ENCODE measurements at regions not wholly inside any gene's neighbourhood (a gene's known extent, or its start where the extent isn't known, plus 50 kb on each side); places are given as distances from the start of the nearest gene placed in this dataset.

GRCh38 chr2:215605214-215605613 lies 169.3 kb upstream of the FN1 start:
- Histone ChIP-seq H3K4me1 (ENCODE audit: control insufficient read depth in 5 of 5, insufficient read depth in 5 of 5, low read length in 5 of 5) (peaks cover 0 to 6% (median 0%) of the 10 kb centered on the region in 5 donors), H3K27ac (ENCODE audit: low read depth, low read length) (no peak overlapping the region), H3K9ac (ENCODE audit: low read length in 5 of 5) (no peak overlapping the region), H3K27me3 (ENCODE audit: control insufficient read depth in 5 of 5, insufficient read depth in 4 of 5, low read length in 5 of 5) (no peaks in the 10 kb centered on the region), H3K9me3 (ENCODE audit: control insufficient read depth in 5 of 5, low read length in 5 of 5) (no peaks in the 10 kb centered on the region), H3K4me3 (ENCODE audit: low read depth in 1 of 5, low read length in 5 of 5) (no peak overlapping the region), H3K36me3 (ENCODE audit: control insufficient read depth in 5 of 5, insufficient read depth in 5 of 5, low read length in 5 of 5) (no peaks in the 10 kb centered on the region)

- peaks cover 0 to 6% (median 0%) of the 10 kb centered on the region in 5 donors for H3K4me1 ChIP-seq (ENCODE audit: control insufficient read depth in 5 of 5, insufficient read depth in 5 of 5, low read length in 5 of 5)
- no peaks in the 10 kb centered on the region for H3K9me3 ChIP-seq (ENCODE audit: control insufficient read depth in 5 of 5, low read length in 5 of 5)
- H3K27me3 ChIP-seq (ENCODE audit: control insufficient read depth in 5 of 5, insufficient read depth in 4 of 5, low read length in 5 of 5): no peaks in the 10 kb centered on the region
Observed at GRCh38 chr2:215604606-215605005, 168.7 kb upstream of the FN1 start.

DNA sequence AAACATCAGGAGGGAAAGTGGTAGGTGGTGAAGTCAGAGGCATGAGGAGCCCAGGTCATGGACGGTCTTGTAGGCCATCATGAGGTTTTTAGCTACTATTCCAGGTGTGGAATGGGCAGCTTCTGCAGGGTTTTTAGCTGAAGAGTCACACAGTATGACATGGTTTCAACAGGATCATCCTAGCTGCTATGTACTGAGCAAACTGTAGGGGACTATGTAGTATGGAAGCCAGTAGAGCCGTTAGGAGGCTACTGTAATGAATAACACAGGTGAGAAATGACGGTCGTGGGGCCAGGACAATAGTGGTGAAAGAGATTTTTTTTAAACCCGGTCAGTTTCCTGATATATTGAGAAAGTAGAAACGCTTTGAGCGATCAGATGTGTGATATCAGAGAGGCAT lies 167.6 kb upstream of the FN1 start:
- Histone ChIP-seq H3K27me3 (ENCODE audit: control insufficient read depth in 5 of 5, insufficient read depth in 4 of 5, low read length in 5 of 5) (no peaks in the 10 kb centered on the region), H3K4me1 (ENCODE audit: control insufficient read depth in 5 of 5, insufficient read depth in 5 of 5, low read length in 5 of 5) (peaks cover 0 to 6% (median 0%) of the 10 kb centered on the region in 5 donors), H3K27ac (ENCODE audit: low read depth, low read length) (no peak overlapping the region), H3K4me3 (ENCODE audit: low read depth in 1 of 5, low read length in 5 of 5) (no peak overlapping the region), H3K36me3 (ENCODE audit: control insufficient read depth in 5 of 5, insufficient read depth in 5 of 5, low read length in 5 of 5) (no peaks in the 10 kb centered on the region), H3K9me3 (ENCODE audit: control insufficient read depth in 5 of 5, low read length in 5 of 5) (no peaks in the 10 kb centered on the region), H3K9ac (ENCODE audit: low read length in 5 of 5) (no peak overlapping the region)

More at GRCh38 chr2:215604606-215605005, 168.7 kb upstream of the FN1 start:
- Histone ChIP-seq H3K36me3 (ENCODE audit: control insufficient read depth in 5 of 5, insufficient read depth in 5 of 5, low read length in 5 of 5) (no peaks in the 10 kb centered on the region), H3K9ac (ENCODE audit: low read length in 5 of 5) (no peak overlapping the region), H3K27ac (ENCODE audit: low read depth, low read length) (no peak overlapping the region), H3K4me3 (ENCODE audit: low read depth in 1 of 5, low read length in 5 of 5) (no peak overlapping the region)

GRCh38 chr2:215602997-215603396 lies 167.1 kb upstream of the FN1 start:
- Histone ChIP-seq H3K36me3 (ENCODE audit: control insufficient read depth in 5 of 5, insufficient read depth in 5 of 5, low read length in 5 of 5) (no peaks in the 10 kb centered on the region), H3K27ac (ENCODE audit: low read depth, low read length) (no peak overlapping the region), H3K27me3 (ENCODE audit: control insufficient read depth in 5 of 5, insufficient read depth in 4 of 5, low read length in 5 of 5) (no peaks in the 10 kb centered on the region), H3K9me3 (ENCODE audit: control insufficient read depth in 5 of 5, low read length in 5 of 5) (no peaks in the 10 kb centered on the region), H3K4me3 (ENCODE audit: low read depth in 1 of 5, low read length in 5 of 5) (no peak overlapping the region), H3K9ac (ENCODE audit: low read length in 5 of 5) (no peak overlapping the region), H3K4me1 (ENCODE audit: control insufficient read depth in 5 of 5, insufficient read depth in 5 of 5, low read length in 5 of 5) (peaks cover 0 to 6% (median 0%) of the 10 kb centered on the region in 5 donors)

- H3K27me3 ChIP-seq (ENCODE audit: control insufficient read depth in 5 of 5, insufficient read depth in 4 of 5, low read length in 5 of 5): no peaks in the 10 kb centered on the region
- H3K4me1 ChIP-seq (ENCODE audit: control insufficient read depth in 5 of 5, insufficient read depth in 5 of 5, low read length in 5 of 5): peaks cover 0 to 6% (median 0%) of the 10 kb centered on the region in 5 donors
- H3K27ac ChIP-seq (ENCODE audit: low read depth, low read length): no peak overlapping the region
- H3K4me3 ChIP-seq (ENCODE audit: low read depth in 1 of 5, low read length in 5 of 5): no peak overlapping the region
- H3K36me3 ChIP-seq (ENCODE audit: control insufficient read depth in 5 of 5, insufficient read depth in 5 of 5, low read length in 5 of 5): no peaks in the 10 kb centered on the region
- H3K9me3 ChIP-seq (ENCODE audit: control insufficient read depth in 5 of 5, low read length in 5 of 5): no peaks in the 10 kb centered on the region
- H3K9ac ChIP-seq (ENCODE audit: low read length in 5 of 5): no peak overlapping the region
Observed at GRCh38 chr2:215601990-215602721, 166.3 kb upstream of the FN1 start.

DNA sequence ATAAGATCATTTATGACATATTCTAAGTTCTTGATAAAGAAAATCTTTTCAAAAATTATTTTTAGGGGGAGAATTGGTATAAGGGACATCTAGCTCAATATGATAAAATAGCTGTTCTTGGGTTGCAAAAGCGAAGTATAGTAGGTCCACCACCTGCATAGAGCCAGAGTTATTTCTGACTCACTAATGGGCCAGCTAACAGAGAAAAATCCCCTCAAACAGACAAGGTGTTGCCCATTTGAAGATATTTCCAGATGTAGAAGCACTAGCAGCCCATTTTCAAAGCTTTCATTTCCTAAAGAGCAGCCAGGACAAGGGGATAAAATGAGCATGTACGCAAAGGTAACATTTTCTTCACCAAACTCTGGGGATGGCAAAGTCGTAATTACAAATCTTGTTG lies 165.7 kb upstream of the FN1 start:
- no peaks in the 10 kb centered on the region for H3K9me3 ChIP-seq (ENCODE audit: control insufficient read depth in 5 of 5, low read length in 5 of 5)
- no peaks in the 10 kb centered on the region for H3K27me3 ChIP-seq (ENCODE audit: control insufficient read depth in 5 of 5, insufficient read depth in 4 of 5, low read length in 5 of 5)
- H3K36me3 ChIP-seq (ENCODE audit: control insufficient read depth in 5 of 5, insufficient read depth in 5 of 5, low read length in 5 of 5): no peaks in the 10 kb centered on the region
- H3K4me1 ChIP-seq (ENCODE audit: control insufficient read depth in 5 of 5, insufficient read depth in 5 of 5, low read length in 5 of 5): peaks cover 0 to 6% (median 0%) of the 10 kb centered on the region in 5 donors
- no peak overlapping the region for H3K9ac ChIP-seq (ENCODE audit: low read length in 5 of 5)
- H3K27ac ChIP-seq (ENCODE audit: low read depth, low read length): no peak overlapping the region
- no peak overlapping the region for H3K4me3 ChIP-seq (ENCODE audit: low read depth in 1 of 5, low read length in 5 of 5)

GRCh38 chr2:215598376-215598975 lies 162.6 kb upstream of the FN1 start:
- Histone ChIP-seq H3K4me1 (ENCODE audit: control insufficient read depth in 5 of 5, insufficient read depth in 5 of 5, low read length in 5 of 5) (peaks cover 0 to 6% (median 0%) of the 10 kb centered on the region in 5 donors), H3K27me3 (ENCODE audit: control insufficient read depth in 5 of 5, insufficient read depth in 4 of 5, low read length in 5 of 5) (no peaks in the 10 kb centered on the region), H3K9me3 (ENCODE audit: control insufficient read depth in 5 of 5, low read length in 5 of 5) (no peaks in the 10 kb centered on the region), H3K27ac (ENCODE audit: low read depth, low read length) (no peak overlapping the region), H3K9ac (ENCODE audit: low read length in 5 of 5) (no peak overlapping the region), H3K4me3 (ENCODE audit: low read depth in 1 of 5, low read length in 5 of 5) (no peak overlapping the region), H3K36me3 (ENCODE audit: control insufficient read depth in 5 of 5, insufficient read depth in 5 of 5, low read length in 5 of 5) (no peaks in the 10 kb centered on the region)

DNA sequence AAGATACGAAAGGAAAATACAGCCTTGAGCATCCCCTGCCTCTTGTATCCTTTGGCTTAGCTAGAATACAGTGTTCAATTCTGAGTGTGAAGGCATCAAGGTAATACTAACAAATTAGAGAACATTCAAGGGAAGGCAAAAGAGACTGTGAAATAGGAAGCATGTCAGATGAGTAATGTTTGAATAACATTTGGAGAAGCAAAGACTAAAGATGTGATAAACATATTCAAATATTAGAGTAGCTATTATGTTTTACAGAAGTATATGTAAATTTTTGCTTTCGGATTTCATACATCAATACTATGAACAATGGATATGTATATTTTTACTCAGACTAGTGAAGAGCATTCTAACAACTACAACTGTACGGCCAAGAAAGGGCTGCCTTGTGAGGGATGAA lies 161.7 kb upstream of the FN1 start:
- H3K4me3 ChIP-seq (ENCODE audit: low read depth in 1 of 5, low read length in 5 of 5): no peak overlapping the region
- H3K27me3 ChIP-seq (ENCODE audit: control insufficient read depth in 5 of 5, insufficient read depth in 4 of 5, low read length in 5 of 5): no peaks in the 10 kb centered on the region
- H3K9me3 ChIP-seq (ENCODE audit: control insufficient read depth in 5 of 5, low read length in 5 of 5): no peaks in the 10 kb centered on the region
- H3K9ac ChIP-seq (ENCODE audit: low read length in 5 of 5): no peak overlapping the region
- no peaks in the 10 kb centered on the region for H3K36me3 ChIP-seq (ENCODE audit: control insufficient read depth in 5 of 5, insufficient read depth in 5 of 5, low read length in 5 of 5)
- no peak overlapping the region for H3K27ac ChIP-seq (ENCODE audit: low read depth, low read length)
- peaks cover 0 to 6% (median 0%) of the 10 kb centered on the region in 5 donors for H3K4me1 ChIP-seq (ENCODE audit: control insufficient read depth in 5 of 5, insufficient read depth in 5 of 5, low read length in 5 of 5)

- no peak overlapping the region for H3K4me3 ChIP-seq (ENCODE audit: low read depth in 1 of 5, low read length in 5 of 5)
- H3K27me3 ChIP-seq (ENCODE audit: control insufficient read depth in 5 of 5, insufficient read depth in 4 of 5, low read length in 5 of 5): no peaks in the 10 kb centered on the region
- H3K4me1 ChIP-seq (ENCODE audit: control insufficient read depth in 5 of 5, insufficient read depth in 5 of 5, low read length in 5 of 5): no peaks in the 10 kb centered on the region
- H3K9ac ChIP-seq (ENCODE audit: low read length in 5 of 5): no peak overlapping the region
- H3K9me3 ChIP-seq (ENCODE audit: control insufficient read depth in 5 of 5, low read length in 5 of 5): no peaks in the 10 kb centered on the region
- H3K36me3 ChIP-seq (ENCODE audit: control insufficient read depth in 5 of 5, insufficient read depth in 5 of 5, low read length in 5 of 5): no peaks in the 10 kb centered on the region
- H3K27ac ChIP-seq (ENCODE audit: low read depth, low read length): no peak overlapping the region
Observed at GRCh38 chr2:215594766-215595165, 158.9 kb upstream of the FN1 start.

DNA sequence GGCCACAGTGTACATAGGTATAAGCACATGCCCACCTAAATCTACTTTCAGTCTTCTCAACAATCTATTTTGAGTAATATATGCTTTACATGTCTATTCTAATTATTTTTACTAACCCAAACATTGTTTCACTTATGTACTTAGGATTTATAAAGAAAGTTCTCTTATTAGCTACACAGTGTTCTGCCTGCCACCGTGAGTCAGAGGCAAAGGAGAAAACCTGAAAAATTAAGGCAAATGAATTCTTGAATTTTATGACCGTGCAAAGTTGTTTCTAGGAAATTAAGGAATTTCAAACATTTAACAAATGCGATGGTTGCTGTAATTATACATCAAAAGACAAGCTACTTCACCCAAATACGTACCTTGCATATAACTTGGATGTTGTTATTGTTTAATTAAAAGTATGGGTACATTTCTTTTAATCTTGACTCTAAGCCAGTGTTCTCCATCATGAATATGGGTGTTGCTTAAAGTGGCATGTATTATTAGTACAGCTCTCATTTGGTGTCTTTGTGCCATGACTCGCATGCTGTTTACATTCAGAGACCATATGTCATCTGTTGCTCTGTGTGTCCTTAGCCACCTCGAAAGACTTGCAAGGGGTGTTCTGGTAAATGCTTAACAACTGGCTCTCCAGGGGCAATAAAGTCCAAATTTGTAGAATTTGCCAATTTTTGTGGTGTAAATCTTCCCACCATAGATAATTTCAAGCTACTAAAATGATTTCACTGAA lies 154.3 kb upstream of the FN1 start:
- Histone ChIP-seq H3K27me3 (ENCODE audit: control insufficient read depth in 5 of 5, insufficient read depth in 4 of 5, low read length in 5 of 5) (no peaks in the 10 kb centered on the region), H3K9me3 (ENCODE audit: control insufficient read depth in 5 of 5, low read length in 5 of 5) (no peaks in the 10 kb centered on the region), H3K9ac (ENCODE audit: low read length in 5 of 5) (no peak overlapping the region), H3K36me3 (ENCODE audit: control insufficient read depth in 5 of 5, insufficient read depth in 5 of 5, low read length in 5 of 5) (no peaks in the 10 kb centered on the region), H3K27ac (ENCODE audit: low read depth, low read length) (no peak overlapping the region), H3K4me3 (ENCODE audit: low read depth in 1 of 5, low read length in 5 of 5) (no peak overlapping the region), H3K4me1 (ENCODE audit: control insufficient read depth in 5 of 5, insufficient read depth in 5 of 5, low read length in 5 of 5) (no peaks in the 10 kb centered on the region)
